GM18909 (cell line): ENCODE measurements at regions not wholly inside any gene's neighbourhood (a gene's known extent, or its start where the extent isn't known, plus 50 kb on each side); places are given as distances from the start of the nearest gene placed in this dataset.

ENCODE experiments used
- ATAC-seq: cut with Tn5 transposase; IDR thresholded peaks from one replicate; pipeline ENCODE4 v1.9.1; 2021; ENCODE audit warnings: mild to moderate bottlenecking; ENCODE audit not compliant: unreplicated experiment, poor library complexity

GRCh38 chr11:108994887-108995286 is 330.0 kb downstream of the DDX10 start:
- ATAC-seq: no peak

- no peak for ATAC-seq
Measured at GRCh38 chr11:108997826-108998225, 333.0 kb downstream of the DDX10 start.

GRCh38 chr11:109000531-109000930 is 335.7 kb downstream of the DDX10 start:
- ATAC-seq: no peak

GRCh38 chr11:109001585-109001984 is 336.7 kb downstream of the DDX10 start:
- ATAC-seq: no peak

GRCh38 chr11:109012991-109013390 is 348.1 kb downstream of the DDX10 start:
- ATAC-seq: no peak

GRCh38 chr11:109015283-109015682 is 350.4 kb downstream of the DDX10 start:
- ATAC-seq: no peak

- no peak for ATAC-seq
Measured at GRCh38 chr11:109016724-109017123, 351.9 kb downstream of the DDX10 start.

GRCh38 chr11:109017489-109017888 is 352.6 kb downstream of the DDX10 start:
- no peak for ATAC-seq

- no peak for ATAC-seq
Measured at GRCh38 chr11:109018639-109019038, 353.8 kb downstream of the DDX10 start.

GRCh38 chr11:109019342-109019936 is 354.6 kb downstream of the DDX10 start:
- ATAC-seq: no peak

- no peak for ATAC-seq
Measured at GRCh38 chr11:109023036-109023435, 358.2 kb downstream of the DDX10 start.

- ATAC-seq: no peak
Measured at GRCh38 chr11:109026891-109027489, 362.1 kb downstream of the DDX10 start.

GRCh38 chr11:109027851-109028250 is 363.0 kb downstream of the DDX10 start:
- no peak for ATAC-seq

GRCh38 chr11:109029927-109030326 is 365.1 kb downstream of the DDX10 start:
- no peak for ATAC-seq

- no peak for ATAC-seq
Measured at GRCh38 chr11:109033627-109034338, 368.9 kb downstream of the DDX10 start.

- no peak for ATAC-seq
Measured at GRCh38 chr11:109034339-109034696, 369.4 kb downstream of the DDX10 start.

- ATAC-seq: no peak
Measured at GRCh38 chr11:109035284-109035683, 370.4 kb downstream of the DDX10 start.

- ATAC-seq: no peak
Measured at GRCh38 chr11:109036011-109036410, 371.1 kb downstream of the DDX10 start.

- no peak for ATAC-seq
Measured at GRCh38 chr11:109037856-109038780, 373.2 kb downstream of the DDX10 start.

GRCh38 chr11:109039611-109040010 is 374.7 kb downstream of the DDX10 start:
- no peak for ATAC-seq

- no peak for ATAC-seq
Measured at GRCh38 chr11:109040303-109040702, 375.4 kb downstream of the DDX10 start.
